ENCODE measurements at regions not wholly inside any gene's neighbourhood (a gene's known extent, or its start where the extent isn't known, plus 50 kb on each side); places are given as distances from the start of the nearest gene placed in this dataset.

DNA sequence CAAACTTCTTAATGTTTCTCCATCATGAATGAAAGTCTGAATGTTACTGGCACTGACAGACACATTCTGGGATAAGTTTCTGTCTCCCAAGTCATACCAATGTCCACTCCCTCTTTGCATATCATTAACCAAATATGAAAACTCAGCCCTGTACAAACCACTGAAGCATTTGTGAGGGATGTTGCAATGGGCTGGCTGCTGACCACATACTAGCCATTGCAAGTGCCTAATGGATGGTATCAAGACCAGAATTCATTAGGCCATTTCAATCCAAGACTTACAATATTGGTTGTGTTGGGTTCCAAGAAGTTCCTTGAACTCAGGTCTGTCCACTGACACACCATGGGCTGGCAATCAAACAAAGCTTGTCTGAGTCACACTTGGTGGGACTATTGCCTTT lies 73.8 kb downstream of the CBLN2 start:
- no peak for DNase-seq (ENCODE audit: low spot score)

DNA sequence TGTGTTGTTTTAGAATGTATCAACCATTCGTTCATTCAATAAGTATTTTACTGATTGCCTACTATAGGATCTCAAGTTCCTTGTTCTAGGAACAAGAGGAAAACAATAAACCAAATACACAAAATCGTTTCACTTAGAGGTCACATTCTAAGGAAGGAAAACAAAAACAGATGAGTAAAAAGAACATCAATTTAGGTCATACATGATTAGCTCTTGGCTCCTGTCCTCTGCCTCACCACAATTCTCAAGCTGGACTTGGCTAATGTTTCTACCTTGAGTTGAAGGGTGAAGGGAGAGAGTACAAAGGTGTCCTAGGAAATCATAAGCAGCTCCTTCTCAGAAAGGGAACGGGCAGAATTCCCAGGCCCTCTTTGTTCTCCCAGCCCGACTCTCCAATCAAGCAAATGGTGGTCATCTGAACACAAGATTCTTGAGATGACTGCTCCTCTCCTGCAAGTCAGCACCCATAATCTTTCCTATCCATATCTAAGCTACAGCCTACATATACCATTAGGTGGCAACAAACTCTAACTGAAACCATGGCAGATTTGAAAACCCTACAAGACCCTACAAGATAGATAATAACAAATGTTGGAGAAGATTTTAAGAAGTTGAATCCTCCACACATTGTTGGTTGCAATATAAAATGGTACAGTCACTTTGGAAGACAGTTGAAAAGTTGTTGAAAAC lies 76.0 kb downstream of the CBLN2 start:
- no peak for DNase-seq (ENCODE audit: low spot score)

DNA sequence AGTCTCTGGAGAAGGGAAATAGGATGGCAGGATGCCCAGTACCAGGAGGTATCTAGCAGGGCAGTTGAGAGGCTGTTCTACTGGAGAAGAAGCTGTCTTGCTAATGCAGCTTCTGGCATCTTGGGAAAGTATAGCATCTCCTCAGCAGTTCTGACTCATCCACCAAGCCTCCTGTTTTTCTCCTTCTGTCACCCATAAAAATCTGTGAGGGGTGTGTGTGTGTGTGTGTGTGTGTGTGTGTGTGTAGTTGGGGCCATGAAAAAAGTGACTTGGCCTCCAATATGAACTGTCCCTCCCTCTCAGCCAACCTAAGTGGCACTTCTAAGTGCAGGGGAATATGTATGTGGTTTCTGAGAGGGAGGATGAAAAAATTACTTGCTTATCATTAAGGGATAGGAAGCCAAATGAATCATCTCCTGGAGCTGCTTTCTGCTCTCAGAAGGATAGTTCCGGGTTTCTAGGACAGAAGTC lies 83.9 kb downstream of the CBLN2 start:
- no peak for DNase-seq (ENCODE audit: low spot score)

DNA sequence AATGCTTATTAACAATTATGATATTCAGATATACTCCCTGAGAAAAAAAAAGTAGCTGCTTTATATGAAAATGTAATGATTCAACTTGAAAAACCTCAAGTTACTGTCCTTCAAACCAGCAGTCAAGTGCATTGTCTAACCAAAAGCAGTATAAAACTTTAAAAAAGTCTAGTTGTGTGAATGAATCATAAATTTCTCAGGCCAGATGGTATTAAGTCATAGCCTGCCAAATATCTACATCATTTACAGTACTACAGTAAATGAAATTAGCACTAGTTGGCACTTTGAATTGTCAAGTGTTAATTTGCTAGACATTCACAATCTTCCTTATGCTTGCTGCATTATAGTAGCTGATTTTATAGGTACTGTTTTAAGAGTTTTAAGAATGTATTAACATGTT lies 85.9 kb downstream of the CBLN2 start:
- no peak for DNase-seq (ENCODE audit: low spot score)

DNA sequence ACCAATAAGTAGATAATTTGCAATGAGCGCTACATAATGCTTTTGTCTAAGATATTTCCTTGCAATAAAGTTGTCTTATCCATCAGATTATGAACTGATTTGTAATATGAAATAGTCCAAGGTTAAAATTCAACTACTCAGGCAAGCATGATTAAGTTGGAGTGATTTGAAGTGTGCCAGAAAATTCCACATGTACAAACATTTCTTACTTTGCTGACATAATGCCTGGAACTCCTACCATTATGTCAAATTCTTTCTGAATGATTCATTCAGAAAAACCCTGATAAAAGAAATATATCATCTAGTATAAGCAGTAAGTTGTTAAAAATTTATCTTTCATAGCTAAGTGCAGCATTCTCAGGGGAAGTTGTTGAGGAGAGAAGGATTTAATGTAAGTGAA lies 87.3 kb downstream of the CBLN2 start:
- no peak for DNase-seq (ENCODE audit: low spot score)

DNA sequence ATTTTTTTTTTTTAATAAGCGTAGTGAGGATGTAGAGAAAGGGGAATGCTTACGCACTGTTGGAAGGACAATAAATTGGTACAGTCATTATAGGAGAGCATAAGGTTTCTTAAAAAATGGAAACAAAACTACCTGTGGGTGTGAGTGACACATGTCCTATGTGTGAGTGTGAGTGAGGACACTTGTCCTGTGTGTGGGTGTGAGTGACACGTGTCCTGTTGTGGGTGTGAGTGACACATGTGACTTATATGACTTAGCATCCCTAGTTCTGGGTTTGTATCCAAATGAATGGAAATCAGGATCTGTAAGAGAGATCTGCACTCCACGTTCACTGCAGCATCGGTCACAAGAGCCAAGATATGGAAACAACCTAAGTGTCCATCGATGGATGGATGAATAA lies 91.8 kb downstream of the CBLN2 start:
- DNase-seq (ENCODE audit: low spot score), result no peak

DNA sequence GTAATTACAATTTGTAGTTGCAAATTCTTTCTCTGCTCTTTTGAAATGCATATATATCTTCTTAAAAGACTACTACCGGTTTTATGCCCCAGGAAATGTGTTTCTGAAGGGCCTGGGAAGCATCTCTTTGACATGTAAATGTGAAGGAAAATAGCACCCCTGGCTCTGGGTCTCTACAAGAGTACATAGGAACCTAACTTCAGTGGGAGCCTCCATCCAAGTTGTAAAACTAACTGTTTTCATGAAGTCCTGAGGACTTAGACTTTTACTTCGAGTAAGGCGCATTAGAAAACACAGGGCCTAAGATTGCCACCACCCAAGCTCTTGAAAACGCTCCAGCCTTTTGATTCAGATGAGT lies 99.4 kb downstream of the CBLN2 start:
- DNase-seq (ENCODE audit: low spot score), result no peak

DNA sequence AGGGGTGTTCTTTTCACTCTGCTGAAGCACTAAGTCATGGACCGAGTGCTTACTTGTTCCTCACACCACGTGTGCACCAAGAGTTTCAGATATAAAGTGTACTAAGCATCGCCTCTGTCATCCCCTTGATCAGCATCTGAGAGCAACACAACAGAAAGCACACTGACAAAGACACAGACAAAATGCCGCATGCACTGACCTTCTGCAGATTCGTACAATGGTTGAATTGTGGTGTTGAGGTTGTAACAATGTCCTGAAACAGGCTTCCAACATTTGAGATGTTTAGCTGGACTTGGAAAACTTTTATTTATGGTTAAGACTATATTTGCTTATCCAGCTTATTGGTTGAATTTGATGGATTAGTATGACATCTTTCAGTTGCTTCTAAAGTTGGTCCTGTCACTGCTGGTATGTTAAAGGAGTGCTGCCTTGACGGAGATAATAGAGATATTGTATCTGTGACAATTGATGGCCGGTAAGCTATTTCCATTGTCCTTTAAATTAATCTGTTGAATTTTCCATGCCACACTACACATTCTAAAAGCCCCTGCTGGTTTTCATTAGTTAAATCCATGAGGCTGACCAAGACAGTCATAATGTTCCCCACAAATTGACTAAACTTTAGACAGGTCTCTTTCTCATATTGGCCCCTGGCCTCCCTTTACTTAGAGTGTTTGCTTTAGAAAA lies 99.9 kb downstream of the CBLN2 start:
- no peak for DNase-seq (ENCODE audit: low spot score)

DNA sequence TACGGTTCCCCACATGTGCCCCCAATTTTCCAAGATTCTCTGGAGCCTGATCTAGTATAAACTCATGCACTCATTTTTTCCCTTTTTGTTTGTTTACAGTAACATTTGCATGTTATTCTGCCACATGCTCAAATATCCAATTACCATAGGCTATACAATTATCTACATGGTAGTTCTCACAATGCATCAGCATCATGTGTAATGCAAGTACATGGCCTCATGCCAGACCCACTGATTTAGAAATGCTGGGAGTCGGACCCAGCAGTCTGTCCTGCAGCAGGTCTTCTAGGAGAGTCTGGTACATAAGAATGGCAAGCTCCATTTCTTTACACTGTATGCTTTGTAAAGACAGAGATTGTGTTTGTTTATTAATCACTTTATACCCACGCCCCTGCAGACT lies 107.7 kb downstream of the CBLN2 start:
- DNase-seq (ENCODE audit: low spot score), result no peak

DNA sequence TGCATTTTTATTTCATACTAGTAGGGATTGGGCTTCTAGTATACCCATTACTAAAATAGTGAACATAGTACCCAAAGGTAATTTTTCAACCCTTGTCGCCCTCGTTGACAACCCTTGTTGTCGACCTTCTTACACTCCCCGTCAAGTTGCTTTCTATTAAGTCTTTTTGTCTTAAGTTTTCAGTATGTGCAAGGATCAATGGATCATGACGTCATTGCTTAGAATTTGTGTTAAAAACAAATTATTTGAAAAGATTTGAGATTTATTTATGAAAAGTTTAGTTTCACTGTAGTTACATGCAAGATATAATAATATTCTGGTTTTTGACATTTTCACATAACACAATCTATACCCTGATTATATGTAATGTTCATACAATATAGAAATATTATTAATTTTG lies 110.4 kb downstream of the CBLN2 start:
- DNase-seq (ENCODE audit: low spot score), result no peak

DNA sequence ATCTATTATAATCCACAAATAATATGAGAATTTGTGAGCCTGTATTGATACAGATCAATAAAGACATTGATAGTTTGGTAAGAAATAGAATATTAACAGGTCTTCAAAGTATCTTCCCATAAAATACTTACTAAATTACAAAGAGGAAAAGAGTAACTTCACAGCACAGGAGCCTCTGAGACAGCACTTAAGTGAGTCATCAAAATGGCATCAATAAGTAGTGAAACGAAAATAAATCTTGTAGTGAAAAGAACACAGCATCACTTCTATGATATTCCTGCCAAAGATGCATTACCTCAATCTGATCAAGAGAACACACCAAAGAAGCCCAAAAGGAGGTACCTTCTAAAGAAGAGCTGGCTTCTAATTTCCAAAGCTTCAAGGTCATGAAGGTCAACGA lies 116.4 kb downstream of the CBLN2 start:
- DNase-seq (ENCODE audit: low spot score), result no peak

DNA sequence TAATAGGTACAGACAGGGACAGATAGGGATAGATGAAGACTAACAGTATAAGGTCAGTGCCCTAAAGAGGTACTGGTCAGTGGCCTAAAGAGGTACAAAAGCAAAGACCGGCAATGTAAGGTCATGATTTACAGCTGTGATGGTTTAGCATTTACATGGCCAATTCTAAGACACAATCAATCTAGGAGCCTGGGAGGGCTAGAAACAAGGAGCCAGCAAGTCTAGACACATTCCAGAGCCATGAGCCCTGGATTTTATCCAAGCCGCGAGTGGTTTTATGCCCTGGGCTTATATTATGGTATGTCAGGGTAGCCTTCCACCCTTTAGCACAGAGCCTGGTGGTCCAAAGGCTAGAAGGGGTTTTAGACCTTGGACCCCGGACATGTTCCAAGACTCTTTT lies 124.2 kb downstream of the CBLN2 start:
- DNase-seq (ENCODE audit: low spot score), result no peak

DNA sequence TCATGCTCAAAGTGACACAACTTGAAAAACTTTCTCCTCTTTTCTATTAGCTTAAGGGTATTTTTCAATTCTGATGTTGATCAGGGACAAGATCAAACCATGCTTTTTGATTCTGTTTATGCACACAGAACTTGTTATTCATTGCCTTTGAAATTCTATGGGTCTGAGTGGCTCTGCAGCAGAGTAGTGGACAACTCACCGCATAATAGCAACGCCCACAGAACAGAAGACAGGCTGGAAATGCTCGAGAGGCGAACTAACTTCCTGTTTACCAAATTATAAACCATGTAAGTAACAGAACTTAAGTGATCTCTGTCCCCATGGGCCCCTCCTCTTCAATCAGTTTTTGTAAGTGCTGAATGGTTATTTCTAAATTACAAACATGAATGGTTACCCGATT lies 131.2 kb downstream of the CBLN2 start:
- no peak for DNase-seq (ENCODE audit: low spot score)

DNA sequence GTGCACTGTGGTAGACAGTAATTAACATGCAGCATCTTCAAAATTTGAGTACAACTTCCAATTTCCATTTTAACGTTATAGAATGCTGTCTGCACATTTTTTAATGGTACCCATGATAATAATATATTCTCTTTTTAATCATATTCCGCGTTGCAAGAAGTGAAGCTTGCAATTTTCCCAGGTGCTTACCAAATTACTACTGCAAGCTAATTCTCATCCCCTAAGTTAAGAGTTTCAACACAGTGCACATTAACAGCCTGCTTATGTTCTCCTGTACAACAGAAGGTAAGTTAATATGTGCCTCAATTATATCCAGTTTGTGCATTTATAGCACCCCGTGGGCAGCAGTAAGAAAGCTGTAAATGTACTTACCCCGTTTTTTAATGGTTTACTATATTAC lies 132.9 kb downstream of the CBLN2 start:
- no peak for DNase-seq (ENCODE audit: low spot score)

DNA sequence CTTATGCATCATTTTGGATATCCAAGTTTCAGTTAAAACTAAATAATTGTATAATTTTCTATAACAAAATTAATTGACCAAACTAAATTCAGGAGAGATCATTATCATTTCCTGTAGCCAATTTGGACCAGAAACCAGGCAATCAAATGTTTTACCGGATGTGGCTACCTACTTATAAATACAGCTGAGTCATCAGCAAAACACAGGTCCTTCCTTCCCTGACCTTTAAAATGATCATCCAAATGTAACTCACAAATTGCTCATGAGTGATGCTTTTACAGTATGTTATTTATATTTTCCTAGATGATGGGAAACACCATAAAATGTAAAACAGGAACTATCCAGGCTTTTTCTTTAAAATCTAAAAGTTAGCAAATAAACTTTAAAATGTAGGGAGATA lies 133.7 kb downstream of the CBLN2 start:
- DNase-seq (ENCODE audit: low spot score), result no peak

DNA sequence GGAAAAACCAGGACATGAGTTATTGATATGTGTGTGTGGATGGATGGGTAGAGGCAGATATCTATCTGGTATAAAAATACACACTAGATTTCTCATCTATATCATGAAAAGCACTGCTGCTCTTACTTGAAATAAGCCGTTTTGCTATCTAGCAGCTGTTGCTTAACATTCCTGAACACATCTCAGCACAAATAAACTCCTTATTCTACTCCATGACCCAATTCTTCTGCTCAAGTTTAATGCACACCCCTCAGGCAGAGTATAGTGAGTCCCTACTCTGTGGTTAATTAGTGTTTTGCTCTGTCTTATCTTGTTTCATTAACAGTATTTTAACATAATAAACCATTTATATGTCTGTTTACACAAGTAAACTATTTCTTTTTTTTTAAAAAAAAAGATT lies 134.2 kb downstream of the CBLN2 start:
- no peak for DNase-seq (ENCODE audit: low spot score)

DNA sequence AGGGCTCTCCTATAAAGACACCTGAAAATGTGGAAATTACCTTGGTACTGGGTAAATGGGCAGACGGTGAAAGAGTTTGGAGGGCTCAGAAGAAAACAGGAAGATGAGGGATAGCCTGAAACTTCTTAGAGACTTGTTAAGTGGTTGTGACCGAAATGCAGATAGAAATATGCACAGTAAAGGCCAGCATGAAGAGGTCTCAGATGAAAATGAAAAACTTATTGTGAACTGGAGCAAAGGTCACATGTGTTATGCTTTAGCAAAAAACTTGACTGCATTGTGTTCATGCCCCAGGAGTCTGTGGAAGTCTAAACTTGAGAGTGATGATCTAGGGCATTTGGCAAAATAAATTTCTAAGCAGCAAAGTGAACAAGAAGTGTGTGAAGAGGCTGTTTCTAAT lies 137.1 kb downstream of the CBLN2 start:
- DNase-seq (ENCODE audit: low spot score), result no peak

DNA sequence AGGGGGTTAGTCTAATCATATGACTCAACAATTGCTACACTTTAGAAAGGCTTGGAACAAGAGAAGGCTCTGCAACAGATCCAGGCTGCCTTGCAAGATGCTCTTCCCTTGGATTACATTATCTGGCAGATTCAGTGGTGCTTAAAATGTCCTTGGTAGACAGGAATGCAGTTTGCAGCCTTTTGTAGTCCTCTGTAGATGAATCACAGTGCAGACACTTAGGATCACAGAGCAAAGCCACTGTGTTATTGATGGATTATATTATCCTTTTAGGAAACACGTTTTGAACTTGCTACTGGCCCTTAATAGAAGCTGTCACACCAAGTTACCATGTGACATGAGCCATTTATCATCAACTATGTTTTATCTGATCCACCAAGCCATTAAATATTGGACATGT lies 152.2 kb downstream of the CBLN2 start:
- no peak for DNase-seq (ENCODE audit: low spot score)

DNA sequence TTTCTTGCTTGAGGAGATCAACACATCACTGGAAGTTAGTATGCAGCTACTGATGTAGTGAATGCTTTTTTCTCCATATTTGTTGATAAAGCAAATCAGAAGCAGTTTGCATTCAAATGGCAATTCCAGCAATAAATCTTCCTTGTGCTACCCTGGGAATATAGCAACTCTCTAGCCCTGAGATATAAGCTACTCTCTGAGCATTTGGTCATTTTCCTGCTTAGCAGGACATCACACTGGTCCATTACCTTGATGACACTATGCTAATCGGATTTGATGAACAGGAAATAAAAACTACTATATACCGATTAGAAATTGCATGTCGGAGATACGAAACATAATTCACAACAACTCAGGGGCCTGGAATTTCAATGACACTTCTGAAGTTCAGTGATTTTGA lies 152.7 kb downstream of the CBLN2 start:
- DNase-seq (ENCODE audit: low spot score), result no peak

DNA sequence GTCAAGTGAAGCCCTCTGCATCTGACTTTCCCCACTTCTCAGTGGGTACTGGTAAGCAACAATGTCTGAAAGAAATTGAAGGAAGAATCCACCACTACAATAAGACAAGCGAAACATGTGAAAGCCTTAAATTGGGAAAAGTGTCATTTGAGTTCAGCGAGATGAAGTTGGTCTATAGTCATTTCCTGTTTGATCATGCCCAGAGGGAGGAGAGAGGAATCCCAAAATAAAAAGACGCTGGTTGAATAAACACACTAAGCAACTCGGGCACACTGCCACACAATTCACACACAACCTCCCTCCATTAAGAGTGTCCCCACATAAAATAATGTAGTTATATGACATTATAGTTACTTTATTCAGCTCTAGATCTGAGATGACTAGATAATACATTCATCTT lies 166.1 kb downstream of the CBLN2 start:
- no peak for DNase-seq (ENCODE audit: low spot score)

DNA sequence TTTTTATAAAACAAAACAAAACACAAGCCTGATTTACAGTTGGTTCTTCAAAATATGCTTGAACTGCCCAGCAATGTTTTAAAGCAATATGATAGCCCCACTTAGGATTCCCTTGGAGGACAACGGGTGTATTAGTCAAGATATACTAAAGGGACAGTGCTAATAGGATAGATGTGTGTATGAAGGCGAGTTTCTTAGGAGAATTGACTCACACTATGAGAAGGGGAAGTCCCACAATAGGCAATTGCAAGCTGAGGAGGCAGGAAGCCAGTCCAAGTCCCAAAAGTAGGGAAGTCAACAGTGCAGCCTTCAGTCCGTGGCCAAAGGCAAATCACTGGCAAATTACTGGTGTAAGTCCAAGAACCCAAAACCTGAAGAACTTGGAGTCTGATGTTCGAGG lies 167.9 kb downstream of the CBLN2 start:
- DNase-seq (ENCODE audit: low spot score), result no peak

DNA sequence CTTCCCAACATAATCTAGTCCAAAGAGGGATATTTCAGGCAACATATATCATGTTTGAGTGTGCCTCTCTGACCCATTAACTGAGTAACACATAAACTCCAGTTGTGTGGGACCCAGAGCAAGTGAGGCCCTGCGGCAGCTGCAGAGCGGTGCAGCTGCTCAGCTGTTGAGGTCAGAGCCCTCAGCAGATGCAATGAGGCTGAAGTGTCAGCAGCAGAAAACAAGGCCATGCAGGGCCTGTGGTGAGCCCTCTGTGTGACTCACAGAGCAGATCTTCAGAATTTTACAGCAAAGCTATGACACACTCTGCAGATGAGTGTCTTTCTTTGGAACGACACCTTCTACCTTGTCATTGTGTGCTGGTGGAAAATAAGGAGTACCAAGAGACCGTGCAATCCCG lies 168.5 kb downstream of the CBLN2 start:
- no peak for DNase-seq (ENCODE audit: low spot score)

DNA sequence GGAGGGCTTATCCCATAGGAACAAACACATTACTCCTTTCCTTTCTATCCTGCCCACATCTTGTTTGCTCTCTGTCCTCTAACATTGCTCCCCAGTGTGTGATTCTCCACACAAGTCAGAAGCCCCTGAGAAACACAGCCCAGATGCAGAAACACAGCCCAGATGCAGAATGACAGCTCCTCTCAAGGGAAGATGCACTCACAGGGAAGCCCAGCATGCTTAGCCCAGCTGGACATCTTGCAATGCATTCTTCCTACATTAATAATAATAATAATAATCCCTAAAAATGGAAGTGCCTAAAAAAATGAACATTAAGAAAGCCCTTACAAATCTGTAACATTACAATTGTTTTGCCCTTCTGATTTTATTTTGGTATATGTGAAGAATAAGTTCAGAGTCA lies 172.1 kb downstream of the CBLN2 start:
- no peak for DNase-seq (ENCODE audit: low spot score)

DNA sequence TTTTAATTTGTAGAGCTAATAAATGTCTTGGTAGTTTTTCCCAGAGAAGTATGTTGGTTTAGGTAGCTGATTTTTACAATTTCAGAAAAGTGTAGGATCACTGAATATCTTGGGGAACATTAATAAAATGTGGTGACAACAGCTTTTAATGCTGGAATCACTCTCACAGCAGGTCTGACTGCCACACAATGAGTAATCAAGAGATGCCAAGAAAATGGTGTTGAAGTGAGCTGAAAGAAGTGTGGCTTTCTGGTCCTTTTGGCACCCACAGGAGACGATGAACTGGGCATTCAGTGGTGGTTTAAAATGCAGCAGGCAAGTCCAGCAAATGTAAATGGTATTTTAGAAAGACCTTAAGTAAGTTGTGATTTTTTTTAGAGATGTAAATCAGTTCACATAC lies 175.8 kb downstream of the CBLN2 start:
- DNase-seq (ENCODE audit: low spot score), result no peak
